ENCODE measurements at regions not wholly inside any gene's neighbourhood (a gene's known extent, or its start where the extent isn't known, plus 50 kb on each side); places are given as distances from the start of the nearest gene placed in this dataset.
A peak's percentile ranks its signal among the peaks of the same experiment; 100 is the strongest.
"Not testable (repeated sequence)": the region's sequence is repeated elsewhere in the genome, so short reads cannot be mapped to it uniquely, and the experiment has no call there.

- H3K27me3 ChIP-seq (ENCODE audit: control insufficient read depth in 1 of 2, insufficient read depth in 2 of 2, low read length in 1 of 2) = no peaks in the 10 kb centered on the region
- 76 to 86% methylated on average over 10 of the region's 10 CpGs for WGBS, 2 donors
- H3K9me3 ChIP-seq (ENCODE audit: control insufficient read depth, low read length) = no peaks in the 10 kb centered on the region
- DNase-seq (no peak), ATAC-seq (ENCODE audit: low FRiP score) (no peak)
- no peak overlapping the region for H3K27ac ChIP-seq (ENCODE audit: low read depth in 1 of 2, low read length in 2 of 2)
- no peak overlapping the region for H3K4me3 ChIP-seq (ENCODE audit: low read length in 2 of 2)
- intact Hi-C loops (cut with DNase I) = no loop called here
- no peaks in the 10 kb centered on the region for H3K36me3 ChIP-seq (ENCODE audit: control insufficient read depth in 1 of 2, insufficient read depth in 2 of 2, low read length in 1 of 2)
- H3K4me1 ChIP-seq (ENCODE audit: control insufficient read depth in 1 of 2, insufficient read depth in 2 of 2, low read length in 2 of 2) = no peaks in the 10 kb centered on the region
Measured at GRCh38 chr6:15888798-15889772, 226.3 kb upstream of the DTNBP1 start.

- ATAC-seq (ENCODE audit: low FRiP score) (no peak), DNase-seq (no peak)
- Histone ChIP-seq H3K9me3 (ENCODE audit: control insufficient read depth, low read length) (no peaks in the 10 kb centered on the region), H3K4me3 (ENCODE audit: low read length in 2 of 2) (no peak overlapping the region), H3K27ac (ENCODE audit: low read depth in 1 of 2, low read length in 2 of 2) (no peak overlapping the region), H3K36me3 (ENCODE audit: control insufficient read depth in 1 of 2, insufficient read depth in 2 of 2, low read length in 1 of 2) (no peaks in the 10 kb centered on the region), H3K27me3 (ENCODE audit: control insufficient read depth in 1 of 2, insufficient read depth in 2 of 2, low read length in 1 of 2) (no peaks in the 10 kb centered on the region), H3K4me1 (ENCODE audit: control insufficient read depth in 1 of 2, insufficient read depth in 2 of 2, low read length in 2 of 2) (no peaks in the 10 kb centered on the region)
- 77 to 80% methylated on average over 10 of the region's 10 CpGs for WGBS, 2 donors
- intact Hi-C loops (cut with DNase I) = no loop called here
Measured at GRCh38 chr6:15887491-15888461, 224.9 kb upstream of the DTNBP1 start.

DNA sequence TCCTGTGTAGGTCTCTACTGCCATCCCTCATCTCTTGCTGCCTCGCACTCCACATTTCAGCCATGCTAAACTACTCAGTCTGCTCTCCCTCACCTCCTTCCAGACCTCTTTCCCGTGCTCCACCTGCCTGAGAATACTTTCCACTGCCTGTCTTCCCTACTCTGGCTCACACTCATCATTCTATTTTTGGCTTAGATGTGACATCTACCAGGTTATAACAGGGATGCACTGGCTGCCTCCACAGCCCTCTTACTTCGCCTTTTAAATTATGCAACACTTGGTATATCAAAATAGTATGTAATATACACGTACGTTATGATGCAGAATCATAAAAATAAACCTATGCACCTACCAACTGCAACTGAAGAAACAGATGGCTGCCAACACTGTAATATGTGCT is 222.8 kb upstream of the DTNBP1 start:
- Histone ChIP-seq H3K9me3 (ENCODE audit: control insufficient read depth, low read length) (no peaks in the 10 kb centered on the region), H3K27me3 (ENCODE audit: control insufficient read depth in 1 of 2, insufficient read depth in 2 of 2, low read length in 1 of 2) (no peaks in the 10 kb centered on the region), H3K4me1 (ENCODE audit: control insufficient read depth in 1 of 2, insufficient read depth in 2 of 2, low read length in 2 of 2) (no peaks in the 10 kb centered on the region), H3K27ac (ENCODE audit: low read depth in 1 of 2, low read length in 2 of 2) (no peak overlapping the region), H3K36me3 (ENCODE audit: control insufficient read depth in 1 of 2, insufficient read depth in 2 of 2, low read length in 1 of 2) (no peaks in the 10 kb centered on the region), H3K4me3 (ENCODE audit: low read length in 2 of 2) (no peak overlapping the region)
- intact Hi-C loops (cut with DNase I) = no loop called here
- no peak for ATAC-seq (ENCODE audit: low FRiP score)
- 90 to 91% methylated on average over 5 of the region's 5 CpGs for WGBS, 2 donors
- DNase-seq = no peak

DNA sequence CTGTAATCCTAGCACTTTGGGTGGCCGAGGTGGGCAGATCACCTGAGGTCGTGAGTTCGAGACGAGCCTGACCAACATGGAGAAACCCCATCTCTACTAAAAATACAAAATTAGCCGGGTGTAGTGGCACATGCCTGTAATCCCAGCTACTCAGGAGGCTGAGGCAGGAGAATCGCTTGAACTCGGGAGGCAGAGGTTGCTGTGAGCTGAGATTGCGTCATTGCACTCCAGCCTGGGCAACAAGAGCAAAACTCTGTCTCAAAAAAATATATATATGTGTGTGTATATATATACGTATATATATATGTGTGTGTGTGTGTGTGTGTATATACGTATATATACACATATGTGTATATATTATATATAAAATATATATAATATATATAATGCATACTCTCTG is 220.8 kb upstream of the DTNBP1 start:
- DNase-seq; intact Hi-C loops (cut with DNase I); H3K9me3 ChIP-seq (ENCODE audit: control insufficient read depth, low read length); H3K4me3 ChIP-seq (ENCODE audit: low read length in 2 of 2); ATAC-seq (ENCODE audit: low FRiP score); H3K4me1 ChIP-seq (ENCODE audit: control insufficient read depth in 1 of 2, insufficient read depth in 2 of 2, low read length in 2 of 2); H3K27me3 ChIP-seq (ENCODE audit: control insufficient read depth in 1 of 2, insufficient read depth in 2 of 2, low read length in 1 of 2); H3K27ac ChIP-seq (ENCODE audit: low read depth in 1 of 2, low read length in 2 of 2); H3K36me3 ChIP-seq (ENCODE audit: control insufficient read depth in 1 of 2, insufficient read depth in 2 of 2, low read length in 1 of 2): not testable (repeated sequence)
- WGBS, 2 donors = 95 to 98% methylated on average over 10 of the region's 10 CpGs

DNA sequence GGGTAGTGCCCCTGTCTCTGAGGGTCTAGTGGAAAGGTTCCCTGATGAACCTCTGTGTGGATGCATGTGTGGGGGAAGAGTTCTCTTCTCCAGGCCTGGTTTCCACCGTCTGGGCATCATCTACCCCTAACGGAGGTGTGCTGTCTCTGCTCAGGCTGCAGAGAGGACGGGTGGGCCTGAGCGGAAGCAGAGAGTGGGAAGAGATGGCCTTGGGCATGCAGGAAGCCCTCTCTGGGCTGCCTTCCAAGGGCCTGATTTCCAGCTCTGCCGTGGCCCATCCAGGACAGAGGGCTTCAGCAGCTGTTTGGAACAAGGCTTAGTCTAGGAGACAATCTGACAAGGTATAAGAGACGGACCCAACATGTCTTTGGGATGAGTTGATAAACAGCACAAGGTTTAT is 220.1 kb upstream of the DTNBP1 start:
- Histone ChIP-seq H3K4me3 (ENCODE audit: low read length in 2 of 2) (no peak overlapping the region), H3K27ac (ENCODE audit: low read depth in 1 of 2, low read length in 2 of 2) (no peak overlapping the region), H3K4me1 (ENCODE audit: control insufficient read depth in 1 of 2, insufficient read depth in 2 of 2, low read length in 2 of 2) (no peaks in the 10 kb centered on the region), H3K9me3 (ENCODE audit: control insufficient read depth, low read length) (no peaks in the 10 kb centered on the region), H3K27me3 (ENCODE audit: control insufficient read depth in 1 of 2, insufficient read depth in 2 of 2, low read length in 1 of 2) (no peaks in the 10 kb centered on the region), H3K36me3 (ENCODE audit: control insufficient read depth in 1 of 2, insufficient read depth in 2 of 2, low read length in 1 of 2) (no peaks in the 10 kb centered on the region)
- intact Hi-C loops (cut with DNase I) = no loop called here
- ATAC-seq (ENCODE audit: low FRiP score) (no peak), DNase-seq (no peak)
- WGBS, 2 donors = 84 to 88% methylated on average over 6 of the region's 6 CpGs

GRCh38 chr6:15882345-15882744 is 219.5 kb upstream of the DTNBP1 start:
- Histone ChIP-seq H3K36me3 (ENCODE audit: control insufficient read depth in 1 of 2, insufficient read depth in 2 of 2, low read length in 1 of 2) (no peaks in the 10 kb centered on the region), H3K4me3 (ENCODE audit: low read length in 2 of 2) (no peak overlapping the region), H3K27me3 (ENCODE audit: control insufficient read depth in 1 of 2, insufficient read depth in 2 of 2, low read length in 1 of 2) (no peaks in the 10 kb centered on the region), H3K27ac (ENCODE audit: low read depth in 1 of 2, low read length in 2 of 2) (no peak overlapping the region), H3K9me3 (ENCODE audit: control insufficient read depth, low read length) (no peaks in the 10 kb centered on the region), H3K4me1 (ENCODE audit: control insufficient read depth in 1 of 2, insufficient read depth in 2 of 2, low read length in 2 of 2) (no peaks in the 10 kb centered on the region)
- ATAC-seq (ENCODE audit: low FRiP score) = no peak
- intact Hi-C loops (cut with DNase I) = no loop called here
- 72 to 73% methylated on average over 4 of the region's 4 CpGs for WGBS, 2 donors
- DNase-seq = no peak

DNA sequence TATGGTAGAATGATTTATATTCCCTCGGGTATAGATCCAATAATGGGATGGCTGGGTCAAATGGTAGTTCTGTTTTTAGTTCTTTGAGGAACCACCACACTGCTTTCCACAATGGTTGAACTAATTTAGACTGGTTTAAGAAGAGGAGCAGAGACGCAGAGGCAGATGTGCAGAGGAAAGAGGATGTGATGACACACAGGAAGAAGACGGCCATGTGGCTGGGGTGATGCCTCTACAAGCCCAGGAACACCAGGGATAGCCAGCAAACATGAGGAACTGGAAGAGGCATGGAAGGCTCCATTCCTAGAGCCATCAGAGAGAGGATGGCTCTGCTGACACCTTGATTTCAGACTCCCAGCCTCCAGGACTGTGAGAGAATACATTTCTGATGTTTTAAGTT is 218.3 kb upstream of the DTNBP1 start:
- no peak overlapping the region for H3K27ac ChIP-seq (ENCODE audit: low read depth in 1 of 2, low read length in 2 of 2)
- H3K27me3 ChIP-seq (ENCODE audit: control insufficient read depth in 1 of 2, insufficient read depth in 2 of 2, low read length in 1 of 2) = no peaks in the 10 kb centered on the region
- peak in 1 of 2 donors; percentile 73 for DNase-seq
- H3K4me1 ChIP-seq (ENCODE audit: control insufficient read depth in 1 of 2, insufficient read depth in 2 of 2, low read length in 2 of 2) = no peaks in the 10 kb centered on the region
- H3K36me3 ChIP-seq (ENCODE audit: control insufficient read depth in 1 of 2, insufficient read depth in 2 of 2, low read length in 1 of 2) = no peaks in the 10 kb centered on the region
- no peak for ATAC-seq (ENCODE audit: low FRiP score)
- no peaks in the 10 kb centered on the region for H3K9me3 ChIP-seq (ENCODE audit: control insufficient read depth, low read length)
- WGBS, 2 donors = 82 to 91% methylated on average over 3 of the region's 3 CpGs
- intact Hi-C loops (cut with DNase I) = no loop called here
- no peak overlapping the region for H3K4me3 ChIP-seq (ENCODE audit: low read length in 2 of 2)

- Histone ChIP-seq H3K9me3 (ENCODE audit: control insufficient read depth, low read length) (no peaks in the 10 kb centered on the region), H3K27ac (ENCODE audit: low read depth in 1 of 2, low read length in 2 of 2) (no peak overlapping the region), H3K27me3 (ENCODE audit: control insufficient read depth in 1 of 2, insufficient read depth in 2 of 2, low read length in 1 of 2) (no peaks in the 10 kb centered on the region), H3K4me3 (ENCODE audit: low read length in 2 of 2) (no peak overlapping the region), H3K36me3 (ENCODE audit: control insufficient read depth in 1 of 2, insufficient read depth in 2 of 2, low read length in 1 of 2) (no peaks in the 10 kb centered on the region), H3K4me1 (ENCODE audit: control insufficient read depth in 1 of 2, insufficient read depth in 2 of 2, low read length in 2 of 2) (no peaks in the 10 kb centered on the region)
- DNase-seq (no peak), ATAC-seq (ENCODE audit: low FRiP score) (no peak)
- intact Hi-C loops (cut with DNase I) = no loop called here
- WGBS, 2 donors = 90 to 92% methylated on average over 4 of the region's 4 CpGs
Measured at GRCh38 chr6:15880262-15880973, 217.6 kb upstream of the DTNBP1 start.
